Neural progenitor cell (in vitro differentiated cells): ENCODE measurements at regions not wholly inside any gene's neighbourhood (a gene's known extent, or its start where the extent isn't known, plus 50 kb on each side); places are given as distances from the start of the nearest gene placed in this dataset.
"Not testable (repeated sequence)": the region's sequence is repeated elsewhere in the genome, so short reads cannot be mapped to it uniquely, and the experiment has no call there.

Experiments used
- CTCF ChIP-seq: fragments of 200-600 bp; sonication (generic); IDR thresholded peaks from 2 replicates; pipeline ENCODE4 v1.5.1; 2017; ENCODE audit warnings: antibody characterized with exemption, mild to moderate bottlenecking
- EZH2 ChIP-seq: fragments of 200-600 bp; sonication (generic); IDR thresholded peaks from 2 replicates; pipeline ENCODE4 v1.6.1; 2017; ENCODE audit warnings: antibody characterized with exemption, mild to moderate bottlenecking, moderate library complexity
- EZH2phosphoT487 ChIP-seq: fragments of 200-600 bp; sonication (generic); IDR thresholded peaks from 2 replicates; pipeline ENCODE4 v1.6.1; 2017; ENCODE audit warnings: antibody characterized with exemption

- not testable (repeated sequence) for TF ChIP-seq EZH2, CTCF, EZH2phosphoT487
Measured at GRCh38 chr17:64792793-64793575, 126.3 kb downstream of the LRRC37A3 start.
